ENCODE measurements at regions not wholly inside any gene's neighbourhood (a gene's known extent, or its start where the extent isn't known, plus 50 kb on each side); places are given as distances from the start of the nearest gene placed in this dataset.
"Not testable (repeated sequence)": the region's sequence is repeated elsewhere in the genome, so short reads cannot be mapped to it uniquely, and the experiment has no call there.

DNA sequence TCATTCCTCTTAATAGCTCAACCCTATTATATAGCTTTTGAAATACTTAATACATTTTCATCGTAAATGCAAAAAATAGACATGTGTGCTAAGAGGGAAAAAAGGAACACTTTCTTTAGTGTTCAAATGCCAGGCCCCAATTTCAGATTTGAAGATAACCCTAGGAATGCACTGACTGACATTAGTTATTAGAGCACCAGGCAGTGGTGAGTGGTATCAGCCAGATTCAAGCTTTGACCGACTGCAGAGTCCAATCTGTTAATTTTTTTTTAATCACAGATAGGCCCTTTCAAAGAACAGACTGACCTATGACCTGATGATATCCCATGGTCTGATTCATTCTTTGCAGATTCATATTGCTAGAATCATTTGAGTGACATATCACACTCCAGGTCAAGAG is 874.2 kb upstream of the CHORDC1 start:
- DNase-seq: no peak

DNA sequence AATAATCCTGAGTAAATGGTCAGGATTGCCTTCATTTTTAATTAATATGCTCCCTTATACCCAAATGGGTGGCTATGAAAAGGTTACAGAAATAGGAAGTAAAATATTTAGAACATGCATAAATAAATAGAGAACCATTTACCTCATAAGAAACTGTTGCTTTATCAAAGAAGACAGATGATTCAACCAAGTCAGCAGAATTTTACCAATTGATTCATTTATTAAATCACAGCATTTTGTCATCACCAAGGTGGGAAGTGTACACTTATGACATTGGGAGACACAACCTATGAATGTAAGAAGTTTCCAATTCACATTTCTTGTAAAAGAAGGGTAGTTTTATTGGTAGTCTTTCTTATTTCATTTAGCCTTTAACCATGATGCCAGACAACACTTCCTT is 870.3 kb upstream of the CHORDC1 start:
- no peak for DNase-seq

DNA sequence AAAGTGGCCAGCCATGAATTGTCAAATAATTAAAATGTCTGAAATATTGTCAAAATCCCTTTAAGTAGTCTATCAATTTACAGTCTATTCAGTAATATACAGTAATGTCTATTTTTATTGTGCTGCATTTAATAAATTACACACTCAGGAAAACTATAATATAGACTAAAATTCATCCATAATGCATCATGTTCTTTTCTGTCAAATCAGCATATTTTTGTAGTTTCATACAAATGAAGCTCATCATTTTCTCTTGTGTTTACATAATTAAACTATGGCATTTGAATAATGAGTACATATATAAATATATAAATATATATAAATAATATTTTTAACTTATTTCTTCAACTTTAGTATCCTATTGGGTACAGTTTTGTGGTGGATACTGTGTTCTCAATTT is 868.7 kb upstream of the CHORDC1 start:
- no peak for DNase-seq

DNA sequence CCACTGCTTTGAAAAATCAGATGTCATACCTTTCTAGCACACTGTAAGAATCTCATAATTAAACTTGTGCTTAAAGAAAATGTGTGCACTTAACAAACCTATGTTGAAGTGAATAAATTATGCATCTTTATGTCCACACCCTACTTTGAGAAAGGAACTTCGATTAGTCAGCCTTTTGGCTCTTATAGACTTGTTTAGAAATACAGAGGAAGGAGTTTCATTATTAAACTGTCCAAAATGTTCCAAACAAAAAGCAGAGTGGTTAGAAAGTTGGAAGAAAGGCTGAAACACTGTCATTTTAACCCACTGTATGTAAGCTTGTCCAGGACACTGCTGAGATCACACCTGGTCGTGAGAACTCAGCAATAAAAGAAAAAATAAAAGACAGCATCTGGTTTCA is 863.2 kb upstream of the CHORDC1 start:
- DNase-seq: no peak

DNA sequence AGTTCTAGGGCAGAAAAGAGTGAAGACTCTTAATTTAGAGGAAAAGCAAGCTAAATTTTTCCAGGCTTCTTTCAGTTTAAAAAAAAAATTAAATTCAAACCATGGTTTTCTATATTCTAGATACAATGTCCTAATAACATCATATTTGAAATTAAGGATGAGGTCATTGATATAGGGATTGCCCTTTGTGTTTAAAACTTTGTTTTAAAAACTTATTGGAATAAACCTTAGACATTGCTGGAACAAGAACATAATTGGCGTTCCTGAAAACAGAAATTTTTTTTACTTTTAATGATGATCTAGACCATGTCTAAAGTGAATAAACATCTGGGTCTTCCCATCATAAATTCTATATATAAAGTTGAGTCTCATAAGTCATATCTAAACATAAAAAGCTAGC is 859.4 kb upstream of the CHORDC1 start:
- DNase-seq: no peak

DNA sequence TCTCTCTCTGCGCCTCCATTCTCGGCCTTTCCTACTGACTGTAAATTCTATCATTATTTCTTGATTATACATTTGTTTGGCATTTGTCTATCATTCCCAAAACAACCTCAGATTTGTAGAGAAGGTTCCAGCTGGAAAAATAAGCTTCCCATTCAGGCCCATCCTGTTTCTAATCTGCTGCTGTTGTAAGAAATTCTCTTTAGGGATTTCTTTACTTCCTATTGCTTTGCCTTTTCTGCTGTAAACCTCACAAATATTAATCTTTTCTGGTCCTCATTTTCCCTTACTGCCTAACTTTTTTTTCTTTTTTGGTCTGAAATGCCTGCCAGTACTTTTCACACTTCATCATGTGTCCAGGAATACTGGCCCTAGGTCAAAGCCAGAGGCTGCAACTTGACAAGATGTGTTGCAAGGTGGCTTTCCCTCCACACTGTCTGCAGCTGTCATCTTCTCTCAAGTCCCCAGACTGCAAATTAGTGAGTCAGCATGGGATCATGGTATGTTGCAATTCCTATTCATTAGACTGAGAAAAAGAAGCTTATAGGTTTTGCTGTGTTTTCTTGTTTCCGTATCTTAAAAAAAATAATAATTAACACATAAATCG is 858.7 kb upstream of the CHORDC1 start:
- DNase-seq: no peak

DNA sequence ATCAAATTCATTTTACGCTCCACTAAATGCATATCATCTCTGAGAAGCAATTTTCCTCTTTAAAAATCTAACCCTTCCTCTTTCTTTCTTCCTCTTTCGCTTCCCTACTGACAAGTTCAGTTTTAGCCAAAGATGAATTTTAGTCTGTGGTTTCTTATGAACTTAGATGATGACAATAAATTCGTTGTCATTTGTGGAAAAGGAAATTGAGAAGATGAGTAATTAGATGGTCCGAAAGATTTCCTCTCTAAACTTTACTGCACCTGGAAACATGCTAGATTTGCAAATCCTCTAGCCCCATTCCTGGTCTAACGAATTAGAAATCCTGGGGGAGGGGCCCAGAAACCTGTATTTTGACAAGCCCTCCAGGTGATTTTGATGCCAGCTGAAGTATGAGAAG is 855.4 kb upstream of the CHORDC1 start:
- no peak for DNase-seq

DNA sequence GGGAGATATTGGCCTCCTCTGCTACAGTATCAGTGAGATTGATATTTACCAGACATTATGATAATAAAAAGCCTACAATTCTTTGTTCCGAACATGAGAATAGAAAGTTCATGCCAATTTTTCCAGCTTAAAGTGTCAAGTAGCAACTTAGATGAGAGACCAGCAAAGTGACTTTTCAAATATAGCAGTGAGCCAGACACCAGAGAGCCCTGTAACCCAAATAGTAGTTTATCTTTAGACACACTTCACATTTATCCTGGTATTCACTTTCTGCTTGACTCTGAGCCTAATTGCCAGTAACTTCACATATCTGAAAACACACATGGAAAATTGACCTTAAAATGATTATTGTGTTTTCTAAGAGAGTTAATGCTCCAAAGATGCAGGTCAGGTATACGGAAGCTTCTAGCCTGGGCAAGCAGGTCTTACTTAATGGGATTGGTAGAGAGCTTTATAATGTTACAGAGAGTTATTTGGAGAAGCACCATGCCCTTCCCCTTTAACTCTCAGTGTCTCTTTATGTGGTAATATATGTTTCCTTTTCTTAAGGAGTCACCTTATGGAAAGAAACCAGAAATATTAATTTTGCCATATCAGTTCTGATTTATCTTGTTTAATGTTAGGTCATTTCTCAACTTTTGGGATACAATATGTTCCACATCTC is 852.3 kb upstream of the CHORDC1 start:
- DNase-seq: no peak

DNA sequence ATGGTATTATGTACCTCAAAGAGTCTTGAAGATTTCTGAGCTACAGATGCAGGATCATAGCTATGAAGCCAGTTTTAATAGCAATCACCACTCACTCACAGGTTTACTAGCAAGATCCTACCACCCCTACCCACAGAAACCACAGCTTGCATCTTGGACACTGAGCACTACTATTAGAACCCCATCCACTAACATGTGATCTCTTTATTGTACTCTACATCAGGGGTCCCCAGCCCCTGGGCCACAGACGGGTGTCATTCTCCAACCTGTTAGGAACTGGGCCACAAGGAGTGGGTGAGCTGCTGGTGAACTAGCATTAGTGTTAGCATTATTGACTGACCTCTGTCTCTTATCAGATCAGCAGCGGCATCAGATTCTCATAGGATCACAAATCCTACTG is 844.8 kb upstream of the CHORDC1 start:
- DNase-seq: no peak

DNA sequence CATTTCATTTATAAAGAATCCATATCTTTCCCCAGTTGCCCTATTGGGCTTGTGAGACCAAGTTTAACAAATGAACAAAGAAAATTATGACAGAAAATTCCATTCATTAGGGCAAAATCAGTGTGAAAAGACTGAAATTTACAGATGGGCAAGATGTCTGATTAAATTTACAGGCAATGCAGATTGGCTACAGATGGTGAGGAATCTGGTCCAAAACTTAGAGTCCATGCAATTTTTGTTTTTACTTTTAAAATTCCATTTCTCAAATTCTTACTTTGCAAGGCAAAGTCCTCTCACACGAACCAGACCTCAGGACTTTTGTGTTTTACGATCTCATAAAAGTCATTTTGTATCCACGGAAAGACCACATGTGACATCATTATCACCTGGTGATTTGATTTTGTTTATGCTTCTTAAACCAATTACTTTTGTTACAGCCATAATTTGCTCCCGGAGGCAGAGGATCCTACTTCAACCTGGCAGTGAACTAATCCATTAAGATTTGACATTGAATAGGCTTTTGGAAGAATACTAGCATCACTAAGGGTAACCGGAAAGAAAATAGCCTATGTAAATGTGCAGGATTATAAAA is 843.7 kb upstream of the CHORDC1 start:
- no peak for DNase-seq

DNA sequence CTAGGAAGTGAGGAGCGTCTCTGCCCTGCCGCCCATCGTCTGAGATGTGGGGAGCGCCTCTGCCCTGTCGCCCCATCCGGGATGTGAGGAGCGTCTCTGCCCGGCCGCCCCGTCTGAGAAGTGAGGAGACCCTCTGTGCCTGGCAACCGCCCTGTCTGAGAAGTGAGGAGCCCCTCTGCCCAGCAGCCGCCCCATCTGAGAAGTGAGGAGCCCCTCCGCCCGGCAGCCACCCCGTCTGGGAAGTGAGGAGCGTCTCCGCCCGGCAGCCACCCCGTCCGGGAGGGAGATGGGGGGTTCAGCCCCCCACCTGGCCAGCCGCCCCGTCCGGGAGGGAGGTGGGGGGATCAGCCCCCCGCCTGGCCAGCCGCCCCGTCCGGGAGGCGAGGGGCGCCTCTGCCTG is 840.5 kb upstream of the CHORDC1 start:
- DNase-seq: not testable (repeated sequence)

DNA sequence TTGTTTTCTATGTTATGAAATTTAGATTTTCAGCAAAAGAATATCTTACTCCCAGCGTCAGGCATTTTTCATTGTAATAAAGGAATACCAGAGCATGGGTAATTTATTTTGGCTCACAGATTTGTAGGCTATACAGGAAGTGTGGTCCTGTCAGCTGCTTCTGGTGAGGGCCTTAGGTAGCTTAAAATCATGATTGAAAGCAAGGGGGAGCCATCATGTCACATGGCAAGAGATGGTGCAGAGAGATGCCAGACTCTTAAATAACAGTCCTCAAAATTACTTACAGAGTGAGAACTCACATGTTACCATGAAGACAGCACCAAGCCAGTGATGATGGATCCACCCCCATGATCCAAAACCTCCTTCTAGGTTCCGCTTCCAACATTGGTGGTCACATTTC is 825.0 kb upstream of the CHORDC1 start:
- DNase-seq: no peak

DNA sequence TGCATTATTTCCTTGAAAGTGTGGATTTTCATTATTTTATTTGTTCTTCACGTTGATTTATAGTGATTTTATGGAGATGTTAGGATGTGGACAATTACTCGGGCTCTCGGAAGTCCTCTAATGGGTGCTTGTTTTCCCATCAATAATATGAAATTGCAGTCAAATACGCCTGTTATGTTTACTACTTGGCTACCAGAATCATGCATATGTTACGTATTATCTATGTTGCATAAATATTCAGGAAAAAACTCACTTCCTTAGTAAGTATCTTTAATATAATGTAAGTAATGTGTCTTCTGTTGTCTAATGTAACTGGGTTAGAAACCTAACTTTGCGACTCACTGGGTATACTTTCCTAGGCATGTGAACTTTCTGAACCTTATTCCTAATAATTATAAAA is 823.4 kb upstream of the CHORDC1 start:
- no peak for DNase-seq

DNA sequence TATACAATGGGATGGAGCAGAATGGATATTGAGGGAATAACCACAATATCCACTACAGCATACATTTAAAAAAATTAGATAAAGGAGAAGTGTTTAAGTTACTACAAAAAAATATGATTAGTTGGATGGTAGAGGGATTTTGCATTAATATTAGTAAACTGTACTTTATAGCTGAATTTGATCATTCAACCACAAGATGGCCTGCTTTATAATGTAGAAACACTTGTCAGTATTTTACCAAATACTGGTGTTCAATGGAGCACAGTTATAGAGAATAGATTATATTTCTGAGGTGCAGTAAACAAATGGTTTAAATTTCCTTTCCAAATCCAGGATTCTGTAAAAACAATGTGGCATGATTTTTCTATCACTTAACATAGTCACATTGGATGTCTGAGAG is 818.8 kb upstream of the CHORDC1 start:
- DNase-seq: no peak

DNA sequence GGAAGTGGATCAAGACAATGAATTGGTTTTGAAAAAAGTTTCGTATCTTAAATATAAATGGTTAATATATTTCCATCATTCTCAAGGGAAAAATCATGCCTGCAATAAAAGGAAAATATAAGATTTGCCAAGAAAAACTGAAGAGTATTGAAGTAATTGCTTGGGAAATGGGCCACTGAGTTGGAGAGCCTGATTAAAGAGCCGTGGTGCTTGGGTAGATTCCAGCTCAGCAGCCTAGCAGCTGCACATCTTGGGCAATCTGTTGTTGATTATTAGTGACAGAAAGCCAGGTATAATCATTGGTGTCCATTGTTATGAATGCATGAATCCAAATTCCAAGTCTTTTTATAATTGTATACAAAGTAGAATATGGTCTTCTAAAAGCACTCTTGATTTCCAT is 800.9 kb upstream of the CHORDC1 start:
- DNase-seq: no peak

DNA sequence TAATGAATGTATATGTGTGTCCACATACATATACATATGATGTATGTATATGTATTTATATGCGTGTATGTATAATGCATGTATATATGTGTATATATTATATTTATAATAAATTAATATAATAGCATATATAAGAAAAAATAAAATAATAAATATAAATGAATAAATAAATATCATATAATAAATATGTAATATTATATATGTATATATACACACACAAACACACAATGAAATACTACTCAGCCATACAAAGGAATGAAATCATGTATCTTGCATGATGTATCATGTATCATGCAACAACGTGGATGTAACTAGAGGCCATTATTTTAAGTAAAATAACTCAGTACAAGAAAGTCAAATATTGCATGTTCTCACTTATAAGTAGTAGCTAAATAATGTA is 788.7 kb upstream of the CHORDC1 start:
- DNase-seq: no peak

DNA sequence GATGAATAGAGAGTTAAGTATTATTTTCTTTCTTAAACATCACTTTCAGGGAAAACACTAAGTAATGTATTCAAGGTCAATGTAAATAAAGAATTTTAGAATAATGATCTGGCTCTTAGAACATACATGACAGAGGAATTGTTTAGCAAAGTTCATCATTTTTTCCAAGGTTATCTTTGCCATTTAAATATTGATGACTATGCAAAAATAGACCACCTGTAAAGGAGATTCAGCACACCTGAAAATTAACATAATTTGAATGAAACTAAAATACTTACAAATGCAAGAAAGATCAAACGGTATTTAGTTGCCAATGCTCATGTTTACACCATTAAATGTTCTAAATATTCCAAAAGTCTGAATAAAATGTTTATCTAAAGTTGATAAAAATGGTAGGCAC is 782.6 kb upstream of the CHORDC1 start:
- DNase-seq: no peak

DNA sequence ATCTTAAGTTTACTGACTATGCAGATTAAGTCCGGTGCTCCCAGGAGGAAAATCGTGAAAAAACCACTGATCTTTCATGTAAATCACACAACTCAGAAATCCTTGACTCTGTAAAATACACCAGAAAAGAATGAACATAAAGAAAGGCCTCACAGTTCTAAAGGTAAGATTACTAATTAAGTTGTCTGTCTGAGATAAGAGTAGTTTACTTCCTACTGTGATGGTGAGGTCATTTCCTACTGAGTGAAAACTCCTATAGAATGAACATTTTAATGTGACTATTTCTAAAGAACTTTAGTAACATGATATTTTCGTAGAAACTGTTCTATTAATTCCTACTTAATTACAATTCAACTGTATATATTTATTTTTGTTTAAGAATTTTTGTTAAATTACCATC is 774.4 kb upstream of the CHORDC1 start:
- DNase-seq: no peak

DNA sequence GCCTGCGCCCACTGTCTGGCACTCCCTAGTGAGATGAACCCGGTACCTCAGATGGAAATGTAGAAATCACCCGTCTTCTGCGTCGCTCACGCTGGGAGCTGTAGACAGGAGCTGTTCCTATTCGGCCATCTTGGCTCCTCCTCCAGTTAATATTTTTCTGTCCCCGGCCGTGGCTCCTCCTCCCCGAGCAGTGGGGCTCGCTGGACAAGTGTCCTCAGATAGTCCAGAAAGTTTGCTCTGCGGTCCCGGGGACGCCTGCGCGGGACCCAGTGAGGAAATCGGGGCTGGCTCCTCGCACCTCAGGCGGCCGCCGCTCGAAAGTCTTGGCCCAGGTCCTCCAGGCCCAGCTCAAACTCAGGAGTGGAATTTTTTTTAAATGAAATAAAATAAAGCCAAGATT is 749.3 kb upstream of the CHORDC1 start:
- not testable (repeated sequence) for DNase-seq

DNA sequence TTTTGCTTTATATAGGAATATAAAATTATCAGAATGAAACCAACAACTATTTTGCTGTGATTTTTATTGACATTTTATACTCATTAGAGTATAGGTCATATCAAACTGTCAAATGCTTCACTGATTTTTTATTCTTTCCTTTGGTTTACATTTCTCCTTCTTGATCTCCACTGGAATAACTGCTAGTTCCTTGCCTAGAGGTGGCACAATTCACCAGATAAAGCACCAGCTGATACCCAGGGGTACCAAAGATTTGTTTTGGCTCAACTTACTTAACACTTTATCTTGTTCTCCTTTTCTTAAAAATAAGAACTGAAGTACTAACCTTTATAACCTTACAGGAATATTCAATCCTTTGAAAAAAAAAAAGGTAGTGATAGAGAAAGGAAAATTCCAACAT is 725.1 kb upstream of the CHORDC1 start:
- DNase-seq: no peak

DNA sequence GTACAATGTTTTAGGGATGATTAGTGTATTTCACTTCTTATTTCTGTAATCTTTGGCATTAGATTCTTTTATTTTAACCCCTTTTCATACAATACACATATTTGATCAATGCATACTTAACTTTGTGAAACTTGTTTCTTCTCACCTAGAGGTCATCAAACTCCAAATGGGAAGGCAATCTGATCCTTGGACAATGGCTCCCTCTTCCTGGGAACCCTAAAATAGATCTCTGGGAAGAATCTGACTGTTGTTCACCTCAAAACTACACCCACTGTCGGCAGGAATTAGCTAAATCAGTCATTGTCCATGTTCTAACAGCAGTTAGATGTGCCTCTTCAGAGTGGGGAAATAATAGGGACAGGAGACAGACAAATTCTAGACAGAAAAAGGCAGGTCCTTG is 707.4 kb upstream of the CHORDC1 start:
- DNase-seq: no peak

DNA sequence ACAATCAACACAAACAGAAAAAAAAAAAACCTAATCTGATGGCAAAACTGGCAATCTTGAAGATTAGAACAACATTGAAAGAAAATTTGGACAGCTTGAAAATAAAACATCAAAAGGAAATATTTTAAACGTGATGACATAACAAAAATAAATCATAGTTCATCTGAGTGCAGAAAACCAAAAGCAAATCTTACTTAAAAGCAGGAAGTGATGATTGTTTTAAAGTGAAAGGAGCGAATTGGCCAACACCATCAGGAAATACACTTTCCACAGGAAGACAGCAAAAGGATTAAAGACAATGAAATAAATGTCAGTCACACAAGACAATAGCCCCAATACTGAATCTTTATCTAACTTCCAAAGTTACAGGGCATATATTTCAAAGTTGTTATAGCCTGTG is 696.5 kb upstream of the CHORDC1 start:
- no peak for DNase-seq

DNA sequence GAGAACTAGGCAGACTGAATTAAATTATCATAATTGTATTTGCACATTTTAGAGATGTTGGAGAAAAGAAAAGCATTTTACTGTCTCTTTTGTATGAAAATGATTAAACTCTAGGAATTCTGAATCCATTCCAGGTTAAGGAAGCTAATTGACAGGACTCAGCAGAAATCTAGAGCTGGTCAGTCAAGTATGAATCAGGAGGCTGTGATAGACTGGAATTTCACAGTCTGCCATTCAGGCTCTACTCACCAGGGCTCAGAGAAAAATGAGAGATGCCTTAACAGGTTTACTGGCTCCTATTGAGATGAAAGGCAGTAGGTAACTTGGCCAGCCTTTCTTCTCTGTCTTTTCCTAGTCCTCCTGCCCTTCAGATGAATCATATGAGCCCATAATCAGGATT is 693.9 kb upstream of the CHORDC1 start:
- DNase-seq: no peak

DNA sequence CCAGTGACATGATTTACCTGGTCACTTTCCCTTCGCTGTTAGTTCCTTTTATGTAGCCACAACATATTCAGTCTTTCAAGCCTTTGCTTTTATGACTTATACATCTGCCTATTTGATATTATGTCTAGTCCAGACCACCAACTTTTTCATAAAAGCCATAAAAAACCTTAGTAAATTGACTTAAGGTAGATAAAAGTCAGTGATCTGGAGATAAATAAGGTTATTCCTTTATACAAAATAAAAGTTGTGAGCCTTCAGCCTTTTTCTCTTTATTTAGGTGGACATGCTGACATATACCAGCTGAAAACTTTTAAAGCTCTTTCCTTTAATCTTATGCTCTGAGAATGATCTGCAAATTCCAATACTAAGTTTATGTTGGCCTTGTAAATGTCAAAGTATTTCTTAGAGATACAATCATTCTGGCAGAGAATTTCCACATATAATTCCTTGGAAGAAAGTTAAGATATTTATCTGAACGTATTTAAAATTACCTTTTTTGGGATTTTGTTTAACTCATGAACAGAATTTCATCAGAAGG is 690.4 kb upstream of the CHORDC1 start:
- no peak for DNase-seq

DNA sequence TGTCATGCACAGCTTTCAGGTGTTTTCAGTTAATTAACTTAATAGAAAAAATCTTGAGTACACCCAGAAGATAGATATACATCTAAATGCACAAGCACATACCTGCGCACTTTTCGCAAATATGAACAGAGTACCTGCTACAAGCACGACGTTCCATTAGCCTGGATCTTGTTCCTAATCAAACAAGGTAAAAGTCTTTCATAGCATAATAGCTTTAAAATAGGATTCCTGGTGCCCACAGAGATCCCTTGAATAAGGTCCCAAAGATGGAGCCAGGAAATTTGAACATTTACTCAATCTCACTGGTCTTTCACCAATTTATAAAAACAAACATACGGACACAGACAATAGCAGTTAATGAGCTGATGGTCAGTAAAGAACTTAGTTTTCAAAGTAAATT is 689.8 kb upstream of the CHORDC1 start:
- DNase-seq: no peak
